HCT116 (cell line): ENCODE measurements at regions not wholly inside any gene's neighbourhood (a gene's known extent, or its start where the extent isn't known, plus 50 kb on each side); places are given as distances from the start of the nearest gene placed in this dataset.

Experiments
- ATAC-seq: fragments of 200-7000 bp; cut with Tn5 transposase; 2 replicates; pipeline ENCODE4 v1.9.1; 2020; ENCODE audit warnings: mild to moderate bottlenecking, moderate library complexity
- BruUV-seq: library from RNA; stranded (reverse); fragments of 400-500 nt; replicated peaks from 2 replicates; lab custom pipeline; 2021; lab: Mats Ljungman, UMichigan
- CTCF ChIA-PET: fragments of 300-600 bp; sonication (Branson Sonifier 250); formaldehyde crosslinking; loops from one replicate; lab custom pipeline; 2021; ENCODE audit warnings: antibody characterized with exemption; lab: Charles Lee
- POLR2A ChIA-PET: fragments of 300-600, 350-600 bp; sonication (Branson Sonifier 250); formaldehyde crosslinking; loops from one replicate; lab custom pipeline; 2021; ENCODE audit warnings: antibody characterized with exemption; lab: Charles Lee
- RAD21 ChIA-PET, 2 experiments: fragments of 300-600 bp; sonication (Branson Sonifier 250); formaldehyde crosslinking; loops; one replicate each; lab custom pipeline; 2023; ENCODE audit warnings: low total read pairs in 2 of 2; ENCODE audit not compliant: uncharacterized antibody in 2 of 2, unreplicated experiment in 2 of 2, low non-redundant PET in 1 of 2; lab: Charles Lee
- DNase-seq: peaks from one replicate; pipeline ENCODE4 v3.0.0-alpha.2; 2010; ENCODE audit warnings: low read depth, low spot score
- H2AFZ ChIP-seq: fragments of 200-600 bp; shearing (Covaris generic), sonication (generic); 2 replicates; pipeline ENCODE4 v1.6.1; 2017; ENCODE audit warnings: low read depth, mixed run types, mixed read lengths, antibody characterized with exemption, low read length; ENCODE audit not compliant: poor library complexity, severe bottlenecking
- H3K27ac ChIP-seq: 2 replicates; pipeline ENCODE4 v1.5.1; 2012; ENCODE audit warnings: low read depth, low read length
- H3K27me3 ChIP-seq: fragments of 200-600 bp; sonication (generic); 2 replicates; pipeline ENCODE4 v1.6.1; 2016; ENCODE audit warnings: mixed run types, low read length, mixed read lengths; ENCODE audit not compliant: insufficient read depth
- H3K36me3 ChIP-seq, 2 experiments: fragments of 200-500 bp in 1 of 2; fragments of 200-600 bp in 1 of 2; sonication (Bioruptor generic) in 1 of 2; sonication (generic) in 1 of 2; 2 replicates each; pipeline versions ENCODE4 v1.5.1 to v1.6.1; 2014 to 2016; ENCODE audit warnings: low read length in 2 of 2, inconsistent platforms in 1 of 2, mixed read lengths in 1 of 2, mixed run types in 1 of 2; ENCODE audit not compliant: insufficient read depth in 2 of 2, control insufficient read depth in 1 of 2
- H3K4me1 ChIP-seq, 2 experiments: fragments of 200-600 bp in 1 of 2; sonication (generic) in 1 of 2; 2 replicates each; pipeline versions ENCODE4 v1.5.1 to v1.6.1; 2012 to 2017; ENCODE audit warnings: low read length in 2 of 2, inconsistent platforms in 1 of 2, mild to moderate bottlenecking in 1 of 2, mixed read lengths in 1 of 2, mixed run types in 1 of 2, moderate library complexity in 1 of 2; ENCODE audit not compliant: insufficient read depth in 2 of 2, control insufficient read depth in 1 of 2
- H3K4me2 ChIP-seq: fragments of 200-600 bp; sonication (generic); 2 replicates; pipeline ENCODE4 v1.6.1; 2017; ENCODE audit warnings: mixed run types, low read length, mixed read lengths
- H3K4me3 ChIP-seq, 2 experiments: fragments of 200-600 bp in 1 of 2; sonication (generic) in 1 of 2; replicated peaks in 1 of 2; 2 replicates each; pipeline ENCODE4 v1.5.1; 2011 to 2016; ENCODE audit warnings: low read length in 2 of 2, control low read depth in 1 of 2, low read depth in 1 of 2, mild to moderate bottlenecking in 1 of 2, mixed read lengths in 1 of 2, mixed run types in 1 of 2
- H3K79me2 ChIP-seq: fragments of 200-600 bp; sonication (generic); 2 replicates; pipeline ENCODE4 v1.6.1; 2017; ENCODE audit warnings: mild to moderate bottlenecking, mixed run types, low read length, moderate library complexity, mixed read lengths; ENCODE audit not compliant: insufficient read depth
- H3K9ac ChIP-seq: fragments of 200-600 bp; sonication (generic); 2 replicates; pipeline ENCODE4 v1.6.1; 2016; ENCODE audit warnings: low read length, mixed read lengths
- H3K9me2 ChIP-seq: fragments of 200-600 bp; sonication (generic), shearing (Covaris generic); 2 replicates; pipeline ENCODE4 v1.6.1; 2017; ENCODE audit warnings: mixed run types, mild to moderate bottlenecking, moderate library complexity; ENCODE audit not compliant: insufficient read depth
- H3K9me3 ChIP-seq, 2 experiments: fragments of 200-500 bp in 1 of 2; fragments of 200-600 bp in 1 of 2; sonication (Bioruptor generic) in 1 of 2; sonication (generic) in 1 of 2; 2 replicates each; pipeline ENCODE4 v1.6.1; 2014 to 2017; ENCODE audit warnings: low read length in 2 of 2, mixed read lengths in 2 of 2, inconsistent platforms in 1 of 2, low read depth in 1 of 2, mild to moderate bottlenecking in 1 of 2, mixed run types in 1 of 2, moderate library complexity in 1 of 2; ENCODE audit not compliant: control insufficient read depth in 1 of 2, insufficient read depth in 1 of 2
- H4K20me1 ChIP-seq: fragments of 200-600 bp; sonication (generic), shearing (Covaris generic); 2 replicates; pipeline ENCODE4 v1.6.1; 2017; ENCODE audit warnings: mixed run types, mild to moderate bottlenecking, moderate library complexity; ENCODE audit not compliant: insufficient read depth
- CBX3 ChIP-seq: IDR thresholded peaks from 2 replicates; pipeline ENCODE4 v1.6.1; 2012; ENCODE audit warnings: low read depth
- CEBPB ChIP-seq: IDR thresholded peaks from 2 replicates; pipeline ENCODE4 v1.6.1; 2012; ENCODE audit warnings: low read depth
- EGR1 ChIP-seq: IDR thresholded peaks from 2 replicates; pipeline ENCODE4 v1.6.1; 2012; ENCODE audit warnings: low read depth
- ELF1 ChIP-seq: IDR thresholded peaks from 2 replicates; pipeline ENCODE4 v1.6.1; 2012; ENCODE audit warnings: low read depth, borderline replicate concordance
- EZH2 ChIP-seq: fragments of 200-600 bp; sonication (generic); IDR thresholded peaks from 2 replicates; pipeline ENCODE4 v1.6.1; 2017; ENCODE audit warnings: antibody characterized with exemption, mixed run types
- EZH2phosphoT487 ChIP-seq: fragments of 200-600 bp; IDR thresholded peaks from 2 replicates; pipeline ENCODE4 v1.6.1; 2018; ENCODE audit warnings: antibody characterized with exemption, borderline replicate concordance
- FOSL1 ChIP-seq: IDR thresholded peaks from 2 replicates; pipeline ENCODE4 v1.6.1; 2012; ENCODE audit warnings: low read depth
- JUND ChIP-seq: IDR thresholded peaks from 2 replicates; pipeline ENCODE4 v1.6.1; 2012
- POLR2AphosphoS5 ChIP-seq: IDR thresholded peaks from 2 replicates; pipeline ENCODE4 v1.6.1; 2011; ENCODE audit warnings: mild to moderate bottlenecking, low read depth, low read length, moderate library complexity
- RAD21 ChIP-seq: IDR thresholded peaks from 2 replicates; pipeline ENCODE4 v1.6.1; 2012; ENCODE audit warnings: low read depth, mild to moderate bottlenecking
- SIN3A ChIP-seq: IDR thresholded peaks from 2 replicates; pipeline ENCODE4 v1.6.1; 2012; ENCODE audit warnings: low read depth
- SRF ChIP-seq: IDR thresholded peaks from 2 replicates; pipeline ENCODE4 v1.6.1; 2012; ENCODE audit warnings: low read depth
- YY1 ChIP-seq: IDR thresholded peaks from 2 replicates; pipeline ENCODE4 v1.6.1; 2011; ENCODE audit warnings: low read length, low read depth, moderate library complexity, mild to moderate bottlenecking; ENCODE audit not compliant: insufficient replicate concordance; ENCODE audit errors: extremely low read depth
- ZFX ChIP-seq: fragments of 450-650 bp; IDR thresholded peaks from 2 replicates; pipeline ENCODE4 v1.6.1; 2017
- intact Hi-C: fragments of 100-400 bp; cut with micrococcal nuclease; formaldehyde crosslinking; loops from 2 replicates; pipeline ENCODE4 v1.10.0; 2022
- TF ChIP-seq, protein P1 (sequence below): IDR thresholded peaks from 2 replicates; pipeline ENCODE4 v1.6.1; 2012
- TF ChIP-seq, protein P2 (sequence below): IDR thresholded peaks from 2 replicates; pipeline ENCODE4 v1.6.1; 2012; ENCODE audit warnings: low read depth

DNA sequence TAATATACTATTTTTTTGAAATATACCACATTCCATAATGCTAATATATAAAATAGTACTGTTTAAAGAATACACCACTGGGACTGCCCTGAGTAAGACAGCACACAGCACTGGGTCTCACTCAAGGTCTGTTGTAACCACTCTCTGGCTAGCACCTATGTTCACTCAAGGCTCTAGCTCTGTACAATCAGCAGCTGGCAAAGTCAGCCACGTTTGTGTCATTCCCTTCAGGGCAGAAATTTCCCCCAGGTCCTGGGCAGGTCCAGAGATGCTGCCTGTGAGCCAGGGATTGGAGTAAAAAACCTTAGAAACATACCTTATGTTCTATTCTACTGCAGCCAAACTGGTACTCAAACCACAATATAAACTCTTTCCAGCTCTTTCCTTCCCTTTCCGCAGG lies 1160.2 kb upstream of the ADGRL3 start:
- no peak overlapping the region for H2AFZ ChIP-seq
- CTCF ChIA-PET, result no interaction called here
- no peak for DNase-seq

More for the DNA sequence above, 1160.2 kb upstream of the ADGRL3 start:
- no peaks in the 10 kb centered on the region for H3K9me2 ChIP-seq
- BruUV-seq, result no TSS peak
- H3K4me1 ChIP-seq, result no peaks in the 10 kb centered on the region
- intact Hi-C loops, result no loop called here
- H3K9ac ChIP-seq, result no peak overlapping the region
- H3K79me2 ChIP-seq, result no peaks in the 10 kb centered on the region
- H3K27me3 ChIP-seq, result no peaks in the 10 kb centered on the region
- POLR2A ChIA-PET, result no interaction called here
- no peak overlapping the region for H3K4me2 ChIP-seq
- no peaks in the 10 kb centered on the region for H4K20me1 ChIP-seq
- H3K27ac ChIP-seq, result no peak overlapping the region
- no peak overlapping the region for H3K4me3 ChIP-seq
- no peak for ATAC-seq
- TF ChIP-seq, protein P1, sequence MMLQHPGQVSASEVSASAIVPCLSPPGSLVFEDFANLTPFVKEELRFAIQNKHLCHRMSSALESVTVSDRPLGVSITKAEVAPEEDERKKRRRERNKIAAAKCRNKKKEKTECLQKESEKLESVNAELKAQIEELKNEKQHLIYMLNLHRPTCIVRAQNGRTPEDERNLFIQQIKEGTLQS, result no peak
- TF ChIP-seq RAD21 (no peak), SIN3A (no peak), SRF (no peak), ELF1 (no peak), ZFX (no peak), EZH2 (no peak), FOSL1 (no peak), CEBPB (no peak), CBX3 (no peak), EGR1 (no peak), YY1 (no peak), POLR2AphosphoS5 (no peak), EZH2phosphoT487 (no peak), JUND (no peak)
- TF ChIP-seq, protein P2, sequence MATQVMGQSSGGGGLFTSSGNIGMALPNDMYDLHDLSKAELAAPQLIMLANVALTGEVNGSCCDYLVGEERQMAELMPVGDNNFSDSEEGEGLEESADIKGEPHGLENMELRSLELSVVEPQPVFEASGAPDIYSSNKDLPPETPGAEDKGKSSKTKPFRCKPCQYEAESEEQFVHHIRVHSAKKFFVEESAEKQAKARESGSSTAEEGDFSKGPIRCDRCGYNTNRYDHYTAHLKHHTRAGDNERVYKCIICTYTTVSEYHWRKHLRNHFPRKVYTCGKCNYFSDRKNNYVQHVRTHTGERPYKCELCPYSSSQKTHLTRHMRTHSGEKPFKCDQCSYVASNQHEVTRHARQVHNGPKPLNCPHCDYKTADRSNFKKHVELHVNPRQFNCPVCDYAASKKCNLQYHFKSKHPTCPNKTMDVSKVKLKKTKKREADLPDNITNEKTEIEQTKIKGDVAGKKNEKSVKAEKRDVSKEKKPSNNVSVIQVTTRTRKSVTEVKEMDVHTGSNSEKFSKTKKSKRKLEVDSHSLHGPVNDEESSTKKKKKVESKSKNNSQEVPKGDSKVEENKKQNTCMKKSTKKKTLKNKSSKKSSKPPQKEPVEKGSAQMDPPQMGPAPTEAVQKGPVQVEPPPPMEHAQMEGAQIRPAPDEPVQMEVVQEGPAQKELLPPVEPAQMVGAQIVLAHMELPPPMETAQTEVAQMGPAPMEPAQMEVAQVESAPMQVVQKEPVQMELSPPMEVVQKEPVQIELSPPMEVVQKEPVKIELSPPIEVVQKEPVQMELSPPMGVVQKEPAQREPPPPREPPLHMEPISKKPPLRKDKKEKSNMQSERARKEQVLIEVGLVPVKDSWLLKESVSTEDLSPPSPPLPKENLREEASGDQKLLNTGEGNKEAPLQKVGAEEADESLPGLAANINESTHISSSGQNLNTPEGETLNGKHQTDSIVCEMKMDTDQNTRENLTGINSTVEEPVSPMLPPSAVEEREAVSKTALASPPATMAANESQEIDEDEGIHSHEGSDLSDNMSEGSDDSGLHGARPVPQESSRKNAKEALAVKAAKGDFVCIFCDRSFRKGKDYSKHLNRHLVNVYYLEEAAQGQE, result no peak
- RAD21 ChIA-PET, result no interaction called here
- H3K36me3 ChIP-seq, result no peaks in the 10 kb centered on the region
- peaks cover 5 to 20% of the 10 kb centered on the region in 2 experiments; a peak in 3 of 4 replicates for H3K9me3 ChIP-seq
